ENCODE measurements at regions not wholly inside any gene's neighbourhood (a gene's known extent, or its start where the extent isn't known, plus 50 kb on each side); places are given as distances from the start of the nearest gene placed in this dataset.

GRCh38 chr17:45706033-45706432, 78.1 kb upstream of the CRHR1 start:
- TF ChIP-seq ZNF10 (tag by site-specific recombination; IDR thresholded peaks at IDR 0.05) (no peak), CTCF (tag by site-specific recombination; IDR thresholded peaks at IDR 0.05) (no peak), AEBP2 (tag by site-specific recombination; IDR thresholded peaks at IDR 0.05; ENCODE audit: borderline replicate concordance) (no peak), MEIS1 (CRISPR knock-in tag; IDR thresholded peaks at IDR 0.05; ENCODE audit: borderline replicate concordance) (no peak), ZBTB21 (tag by site-specific recombination; IDR thresholded peaks at IDR 0.05) (no peak), ZNF792 (tag by site-specific recombination; IDR thresholded peaks at IDR 0.05) (no peak), ZNF560 (tag by site-specific recombination; IDR thresholded peaks at IDR 0.05; ENCODE audit: borderline replicate concordance) (no peak)

Data from HEK293 (cell line).